ENCODE measurements at regions not wholly inside any gene's neighbourhood (a gene's known extent, or its start where the extent isn't known, plus 50 kb on each side); places are given as distances from the start of the nearest gene placed in this dataset.
A peak's percentile ranks its signal among the peaks of the same experiment; 100 is the strongest.

- FAIRE-seq = no peak
- H3K4me3 ChIP-seq = no peak overlapping the region
- no peak overlapping the region for H3K4me2 ChIP-seq
- H3K27ac ChIP-seq = no peak overlapping the region
- peak in 1 of 2 experiments; percentile 20 for DNase-seq (ENCODE audit: low read depth in 1 of 2, low spot score in 1 of 2)
- TF ChIP-seq RAD21 (conservative IDR thresholded peaks at IDR 0.05 in 1 of 2, IDR thresholded peaks at IDR 0.05 in 1 of 2) (peak in 1 of 2 experiments; percentile 15; a peak in 1 of 5 replicates), CTCF (IDR thresholded peaks at IDR 0.05) (peak; percentile 9; the same call in 1 of the 3 replicates), SMC3 (IDR thresholded peaks at IDR 0.05) (peak; percentile 7; the same call in 1 of the 3 replicates), CHD4 (IDR thresholded peaks at IDR 0.05; ENCODE audit: borderline replicate concordance) (no peak), HES2 (IDR thresholded peaks at IDR 0.05) (no peak)
- POLR2A ChIA-PET = no interaction called here
- CTCF ChIA-PET = no interaction called here
- H3K4me1 ChIP-seq = peaks cover 9% of the 10 kb centered on the region; the same call in 1 of the 3 replicates
- ATAC-seq = no peak
- H3K9me3 ChIP-seq = no peaks in the 10 kb centered on the region
Observed at GRCh38 chr7:84614821-84615501, 420.4 kb upstream of the SEMA3A start.

- 94% methylated on average over 5 of the region's 5 CpGs for WGBS (ENCODE audit: missing lambda C conversion rate)
- ATAC-seq (no peak), FAIRE-seq (no peak)
Observed at GRCh38 chr7:84612981-84613681, 418.5 kb upstream of the SEMA3A start.

More at GRCh38 chr7:84612981-84613681, 418.5 kb upstream of the SEMA3A start:
- CTCF ChIA-PET = interaction anchor here (0.6 kb wide), 1 partner anchor 450 kb away, joined by 6 read pairs; no protein-coding TSS in a partner anchor
- no peak overlapping the region for H3K27ac ChIP-seq
- no peaks in the 10 kb centered on the region for H3K9me3 ChIP-seq
- TF ChIP-seq JUN (IDR thresholded peaks at IDR 0.05) = no peak
- TF ChIP-seq E2F6 (IDR thresholded peaks at IDR 0.05; ENCODE audit: borderline replicate concordance, low read depth) = no peak
- no peak for TF ChIP-seq REST (IDR thresholded peaks at IDR 0.05)
- TF ChIP-seq KDM1A (IDR thresholded peaks at IDR 0.05; ENCODE audit: low read depth) = no peak
- TF ChIP-seq TP53 (CRISPR knock-in tag; IDR thresholded peaks at IDR 0.05) = no peak
- no peak for TF ChIP-seq CEBPB (IDR thresholded peaks at IDR 0.05)
- TF ChIP-seq RNF2 (IDR thresholded peaks at IDR 0.05; ENCODE audit: borderline replicate concordance, low read depth) = no peak
- no peak for TF ChIP-seq BCL3 (IDR thresholded peaks at IDR 0.05)
- no peak for TF ChIP-seq ESRRA (IDR thresholded peaks at IDR 0.05; ENCODE audit: borderline replicate concordance, low read length)
- TF ChIP-seq USF2 (IDR thresholded peaks at IDR 0.05) = no peak
- no peak for TF ChIP-seq RFX5 (IDR thresholded peaks at IDR 0.05)
- no peak for TF ChIP-seq CTCF (IDR thresholded peaks at IDR 0.05)
- TF ChIP-seq FOXS1 (CRISPR knock-in tag; IDR thresholded peaks at IDR 0.05) = no peak
- no peak for TF ChIP-seq SMC3 (IDR thresholded peaks at IDR 0.05)
- TF ChIP-seq MYC (IDR thresholded peaks at IDR 0.05; ENCODE audit: borderline replicate concordance, low read length) = no peak
- TF ChIP-seq BHLHE40 (IDR thresholded peaks at IDR 0.05; ENCODE audit: low read depth, low read length) = no peak
- TF ChIP-seq ZSCAN20 (CRISPR knock-in tag; IDR thresholded peaks at IDR 0.05) = no peak
- TF ChIP-seq EHMT2 (IDR thresholded peaks at IDR 0.05; ENCODE audit: low read depth) = no peak
- no peak for TF ChIP-seq JUNB (IDR thresholded peaks at IDR 0.05)
- no peak for TF ChIP-seq HOXB5 (CRISPR knock-in tag; IDR thresholded peaks at IDR 0.05)
- DNase-seq (ENCODE audit: low read depth in 1 of 2, low spot score in 1 of 2) = no peak
- H3K4me1 ChIP-seq = peaks cover 9% of the 10 kb centered on the region; the same call in 1 of the 3 replicates
- no peak overlapping the region for H3K4me3 ChIP-seq
- POLR2A ChIA-PET = no interaction called here
- H3K4me2 ChIP-seq = no peak overlapping the region
